ENCODE measurements at regions not wholly inside any gene's neighbourhood (a gene's known extent, or its start where the extent isn't known, plus 50 kb on each side); places are given as distances from the start of the nearest gene placed in this dataset.

GRCh38 chr12:34291001-34291400 lies 268.7 kb downstream of the ALG10 start:
- DNase-seq (ENCODE audit: low read depth), result no peak

- DNase-seq (ENCODE audit: low read depth), result no peak
Observed at GRCh38 chr12:34291426-34291901, 269.2 kb downstream of the ALG10 start.

- no peak for DNase-seq (ENCODE audit: low read depth)
Observed at GRCh38 chr12:34292736-34293625, 270.7 kb downstream of the ALG10 start.

GRCh38 chr12:34294137-34294536 lies 271.8 kb downstream of the ALG10 start:
- no peak for DNase-seq (ENCODE audit: low read depth)

- DNase-seq (ENCODE audit: low read depth), result no peak
Observed at GRCh38 chr12:34294671-34295365, 272.5 kb downstream of the ALG10 start.

GRCh38 chr12:34295366-34296142 lies 273.3 kb downstream of the ALG10 start:
- DNase-seq (ENCODE audit: low read depth), result no peak

- no peak for DNase-seq (ENCODE audit: low read depth)
Observed at GRCh38 chr12:34296143-34297041, 274.1 kb downstream of the ALG10 start.

GRCh38 chr12:34297126-34297789 lies 275.0 kb downstream of the ALG10 start:
- DNase-seq (ENCODE audit: low read depth), result no peak

GRCh38 chr12:34297790-34298164 lies 275.5 kb downstream of the ALG10 start:
- no peak for DNase-seq (ENCODE audit: low read depth)

- no peak for DNase-seq (ENCODE audit: low read depth)
Observed at GRCh38 chr12:34298176-34298970, 276.1 kb downstream of the ALG10 start.

- DNase-seq (ENCODE audit: low read depth), result no peak
Observed at GRCh38 chr12:34298971-34299801, 276.9 kb downstream of the ALG10 start.

GRCh38 chr12:34299802-34300193 lies 277.5 kb downstream of the ALG10 start:
- no peak for DNase-seq (ENCODE audit: low read depth)

- DNase-seq (ENCODE audit: low read depth), result no peak
Observed at GRCh38 chr12:34300376-34301250, 278.3 kb downstream of the ALG10 start.

GRCh38 chr12:34301251-34302130 lies 279.2 kb downstream of the ALG10 start:
- DNase-seq (ENCODE audit: low read depth), result no peak

GRCh38 chr12:34302131-34302885 lies 280.0 kb downstream of the ALG10 start:
- no peak for DNase-seq (ENCODE audit: low read depth)
